GM23248 (cell line): ENCODE measurements at regions not wholly inside any gene's neighbourhood (a gene's known extent, or its start where the extent isn't known, plus 50 kb on each side); places are given as distances from the start of the nearest gene placed in this dataset.

Source experiments
- EZH2 ChIP-seq: fragments of 200-600 bp; sonication (generic); IDR thresholded peaks from 2 replicates; pipeline ENCODE4 v1.6.1; 2018; ENCODE audit warnings: antibody characterized with exemption, mild to moderate bottlenecking; ENCODE audit not compliant: insufficient read depth, poor library complexity, severe bottlenecking
- EZH2phosphoT487 ChIP-seq: fragments of 200-600 bp; sonication (generic); IDR thresholded peaks from 2 replicates; pipeline ENCODE4 v1.6.1; 2018; ENCODE audit warnings: antibody characterized with exemption, moderate library complexity, mild to moderate bottlenecking, low read depth; ENCODE audit not compliant: insufficient read depth

DNA sequence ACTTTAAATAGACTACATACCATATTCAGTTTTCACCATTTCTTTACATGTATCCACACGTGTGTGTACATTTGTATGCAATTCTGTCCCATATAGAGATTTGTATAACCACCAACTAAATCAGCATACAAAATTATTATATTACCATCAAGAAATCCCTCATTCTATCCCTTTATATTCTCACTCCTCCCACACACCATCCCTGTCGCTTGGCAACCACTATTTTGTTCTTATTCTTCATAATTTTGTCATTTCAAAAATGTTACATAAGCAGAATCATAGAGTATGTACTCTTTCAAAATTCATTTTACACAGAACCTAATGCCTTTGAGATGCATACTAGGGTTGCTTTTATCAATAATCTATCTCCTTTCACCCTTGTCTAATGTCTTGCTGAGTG, 740.5 kb downstream of the SLITRK5 start:
- TF ChIP-seq EZH2phosphoT487: no peak
- no peak for TF ChIP-seq EZH2
